NCI-H748 treated with DMSO at 0.1 percent for 48 hours (cell line): ENCODE measurements at regions not wholly inside any gene's neighbourhood (a gene's known extent, or its start where the extent isn't known, plus 50 kb on each side); places are given as distances from the start of the nearest gene placed in this dataset.

Source experiments
- DNase-seq: peaks from one replicate; lab custom pipeline; 2025; lab: John Stamatoyannopoulos, UW

DNA sequence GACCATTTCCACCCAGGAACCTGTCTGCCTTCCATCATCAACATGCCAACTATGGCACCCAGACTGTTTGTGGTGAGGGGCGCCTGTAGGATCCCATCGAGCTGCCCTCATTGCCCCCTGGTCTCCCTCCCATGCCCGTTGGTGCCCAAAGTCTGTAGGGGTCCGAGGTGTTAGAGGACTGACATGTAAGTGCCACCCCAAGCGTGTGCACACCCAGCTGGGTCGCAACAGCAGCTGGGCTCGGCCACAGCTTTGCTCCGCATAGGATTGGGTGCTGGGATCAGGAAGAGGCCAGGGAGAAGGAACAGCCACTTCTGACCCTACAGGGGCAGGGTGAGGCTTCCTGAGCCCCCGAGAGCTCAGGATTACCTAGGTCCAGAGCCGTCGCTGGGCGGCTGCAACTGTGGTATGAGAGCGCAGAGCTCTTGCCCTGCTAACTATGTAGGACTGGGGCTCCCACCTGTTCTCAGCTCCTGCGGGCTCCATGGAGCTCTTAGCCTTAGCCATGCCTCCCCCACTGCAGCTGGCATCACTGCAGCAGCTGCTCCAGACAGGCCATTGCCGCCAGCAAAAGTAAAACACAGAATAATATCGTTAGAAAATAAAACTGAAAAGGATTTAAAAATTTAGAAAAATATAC lies 1160.3 kb downstream of the FSTL5 start:
- DNase-seq: no peak

DNA sequence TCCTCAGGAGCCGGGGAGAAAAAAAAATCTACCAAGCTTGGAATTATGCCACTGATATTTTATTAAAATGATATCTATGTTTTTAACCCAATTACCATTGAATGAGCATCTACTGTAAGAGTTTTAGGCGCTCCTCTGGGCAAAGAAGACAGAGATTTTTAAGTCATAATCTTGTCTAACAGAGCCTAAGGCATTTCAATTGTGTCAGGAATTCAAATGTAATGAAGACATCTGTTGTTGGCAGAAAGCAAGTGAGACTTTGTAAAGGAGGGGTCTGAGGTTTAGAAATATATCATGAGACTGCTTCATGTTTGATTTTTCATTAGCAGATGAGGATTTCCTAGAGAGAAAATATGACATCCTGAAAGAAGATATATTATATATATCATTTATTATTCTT lies 1158.1 kb downstream of the FSTL5 start:
- DNase-seq: no peak

DNA sequence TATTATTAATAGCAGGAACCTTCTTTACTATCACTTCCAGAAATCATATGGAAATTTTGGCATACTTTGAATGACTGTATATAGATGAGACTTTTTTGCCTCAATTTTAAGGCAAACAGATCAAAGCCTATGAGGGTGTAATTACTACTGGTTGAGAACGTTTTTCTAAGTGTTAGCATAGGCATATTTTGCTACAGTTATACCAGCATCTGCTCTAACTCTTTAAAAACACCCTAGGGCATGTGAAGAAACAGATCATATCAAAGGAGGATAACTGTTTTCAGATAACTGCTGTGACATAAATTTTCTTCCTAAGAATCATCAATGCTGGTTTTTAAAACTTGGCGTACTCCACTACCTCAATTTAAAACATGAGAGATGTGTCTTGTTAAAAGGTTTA lies 1155.3 kb downstream of the FSTL5 start:
- DNase-seq: no peak

DNA sequence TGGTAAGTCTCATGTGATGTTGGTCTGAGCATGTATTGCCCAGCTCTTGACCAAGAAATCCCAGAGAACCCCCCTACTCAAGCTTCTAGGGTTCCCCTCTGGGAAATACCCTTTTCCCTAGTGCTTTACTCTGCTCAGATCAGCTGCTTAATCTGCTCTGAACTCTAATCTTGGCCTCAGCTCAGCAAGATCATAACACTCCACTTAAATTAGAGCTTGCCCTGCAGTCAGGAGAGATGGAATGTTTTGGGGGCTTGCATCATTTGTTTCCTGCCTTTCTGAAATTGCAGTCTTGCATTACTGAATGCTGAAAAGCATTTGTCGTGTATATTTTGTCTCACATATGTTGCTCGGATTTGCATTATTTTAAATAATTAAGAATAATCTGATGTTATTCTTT lies 1153.6 kb downstream of the FSTL5 start:
- DNase-seq: no peak
